Gastrocnemius medialis (tissue), 4 donors: ENCODE measurements at regions not wholly inside any gene's neighbourhood (a gene's known extent, or its start where the extent isn't known, plus 50 kb on each side); places are given as distances from the start of the nearest gene placed in this dataset.

Experiments used
- ATAC-seq, 2 donors: fragments of 150-250 bp; one replicate each; pipeline ENCODE4 v1.9.1; 2016
- DNase-seq, 2 donors: peaks; one replicate each; pipeline ENCODE4 v3.0.0-alpha.2; 2019
- H3K27ac ChIP-seq, 4 donors: fragments of 200-600 bp; sonication (generic); 1 replicate in 1 of 4; 2 replicates in 3 of 4; pipeline ENCODE4 v1.5.1; 2016 to 2018; ENCODE audit warnings: mild to moderate bottlenecking in 2 of 4, moderate library complexity in 1 of 4
- H3K27me3 ChIP-seq, 3 donors: fragments of 200-600 bp; sonication (generic) in 2 of 3; 1 replicate in 1 of 3; 2 replicates in 2 of 3; pipeline versions ENCODE4 v1.5.1 to v1.6.0; 2016 to 2019; ENCODE audit warnings: mild to moderate bottlenecking in 1 of 3, moderate library complexity in 1 of 3
- H3K36me3 ChIP-seq, 2 donors: fragments of 200-600 bp; sonication (generic) in 1 of 2; one replicate each; pipeline ENCODE4 v1.5.1; 2017 to 2018
- H3K4me1 ChIP-seq, 2 donors: fragments of 200-600 bp; sonication (generic) in 1 of 2; one replicate each; pipeline ENCODE4 v1.5.1; 2016 to 2017; ENCODE audit warnings: mild to moderate bottlenecking in 2 of 2
- H3K4me3 ChIP-seq, 4 donors: fragments of 200-600 bp; sonication (generic) in 3 of 4; 1 replicate in 1 of 4; 2 replicates in 3 of 4; pipeline ENCODE4 v1.5.1; 2016 to 2019; ENCODE audit warnings: mild to moderate bottlenecking in 2 of 4
- H3K9me3 ChIP-seq, 3 donors: fragments of 200-600 bp; sonication (generic) in 2 of 3; 1 replicate in 1 of 3; 2 replicates in 2 of 3; pipeline ENCODE4 v1.5.1; 2016 to 2019
- CTCF ChIP-seq, 5 experiments: fragments of 450-650 bp in 3 of 5; fragments of 200-600 bp in 2 of 5; sonication (generic) in 2 of 5; IDR thresholded peaks in 4 of 5; conservative IDR thresholded peaks in 1 of 5; 1 replicate in 4 of 5; 2 replicates in 1 of 5; pipeline ENCODE4 v1.5.1; 2016 to 2019; ENCODE audit warnings: antibody characterized with exemption in 5 of 5, mild to moderate bottlenecking in 3 of 5, moderate library complexity in 3 of 5
- POLR2A ChIP-seq, 2 donors: fragments of 450-650 bp; IDR thresholded peaks; one replicate each; pipeline ENCODE4 v1.6.1; 2017; ENCODE audit warnings: antibody characterized with exemption in 2 of 2, mild to moderate bottlenecking in 2 of 2, moderate library complexity in 2 of 2
- in situ Hi-C, 4 donors: fragments of 200-750 bp; cut with MboI; loops; one replicate each; pipeline versions ENCODE4 v1.15.0 to v1.8.0; 2017; ENCODE audit warnings: low sequenced_read_pairs in 4 of 4
- intact Hi-C: fragments of 100-400 bp; cut with DNase I; formaldehyde crosslinking; loops from one replicate; pipeline ENCODE4 v1.15.1; 2023; ENCODE audit warnings: low total_unique reads

GRCh38 chr13:39279077-39279476 lies 240.8 kb downstream of the NHLRC3 start:
- Histone ChIP-seq H3K36me3 (no peaks in the 10 kb centered on the region), H3K9me3 (no peaks in the 10 kb centered on the region), H3K27ac (no peak overlapping the region), H3K27me3 (no peaks in the 10 kb centered on the region), H3K4me1 (no peaks in the 10 kb centered on the region), H3K4me3 (no peak overlapping the region)
- in situ Hi-C loops (no loop called here), intact Hi-C loops (no loop called here)
- no peak for ATAC-seq
- no peak for DNase-seq
- TF ChIP-seq CTCF (IDR thresholded peaks at IDR 0.05 in 4 of 5, conservative IDR thresholded peaks at IDR 0.05 in 1 of 5) (no peak), POLR2A (IDR thresholded peaks at IDR 0.05) (no peak)

- TF ChIP-seq POLR2A (IDR thresholded peaks at IDR 0.05), result no peak
- no peak for TF ChIP-seq CTCF (IDR thresholded peaks at IDR 0.05 in 4 of 5, conservative IDR thresholded peaks at IDR 0.05 in 1 of 5)
- intact Hi-C loops, result no loop called here
- H3K4me1 ChIP-seq, result no peaks in the 10 kb centered on the region
- ATAC-seq (no peak), DNase-seq (no peak)
- no peak overlapping the region for H3K27ac ChIP-seq
- H3K4me3 ChIP-seq, result no peak overlapping the region
- H3K36me3 ChIP-seq, result no peaks in the 10 kb centered on the region
- H3K9me3 ChIP-seq, result no peaks in the 10 kb centered on the region
- in situ Hi-C loops, result no loop called here
- H3K27me3 ChIP-seq, result no peaks in the 10 kb centered on the region
Observed at GRCh38 chr13:39281539-39282150, 243.4 kb downstream of the NHLRC3 start.

GRCh38 chr13:39282400-39282972 lies 244.2 kb downstream of the NHLRC3 start:
- H3K4me3 ChIP-seq, result no peak overlapping the region
- no peak for ATAC-seq
- in situ Hi-C loops, result no loop called here

GRCh38 chr13:39283072-39283471 lies 244.8 kb downstream of the NHLRC3 start:
- no peak for TF ChIP-seq CTCF (IDR thresholded peaks at IDR 0.05 in 4 of 5, conservative IDR thresholded peaks at IDR 0.05 in 1 of 5)
- TF ChIP-seq POLR2A (IDR thresholded peaks at IDR 0.05), result no peak
- intact Hi-C loops (no loop called here), in situ Hi-C loops (no loop called here)
- Histone ChIP-seq H3K36me3 (no peaks in the 10 kb centered on the region), H3K4me1 (no peaks in the 10 kb centered on the region), H3K9me3 (no peaks in the 10 kb centered on the region), H3K4me3 (no peak overlapping the region), H3K27ac (no peak overlapping the region), H3K27me3 (no peaks in the 10 kb centered on the region)
- DNase-seq (no peak), ATAC-seq (no peak)

More at GRCh38 chr13:39282400-39282972, 244.2 kb downstream of the NHLRC3 start:
- DNase-seq, result no peak
- H3K27me3 ChIP-seq, result no peaks in the 10 kb centered on the region
- TF ChIP-seq CTCF (IDR thresholded peaks at IDR 0.05 in 4 of 5, conservative IDR thresholded peaks at IDR 0.05 in 1 of 5) (no peak), POLR2A (IDR thresholded peaks at IDR 0.05) (no peak)
- no peak overlapping the region for H3K27ac ChIP-seq
- H3K4me1 ChIP-seq, result no peaks in the 10 kb centered on the region
- H3K36me3 ChIP-seq, result no peaks in the 10 kb centered on the region
- H3K9me3 ChIP-seq, result no peaks in the 10 kb centered on the region
- intact Hi-C loops, result no loop called here
